Trophoblast cell (in vitro differentiated cells and primary cell): ENCODE measurements at regions not wholly inside any gene's neighbourhood (a gene's known extent, or its start where the extent isn't known, plus 50 kb on each side); places are given as distances from the start of the nearest gene placed in this dataset.

Source experiments
- DNase-seq, 2 donors: peaks; one replicate each; pipeline ENCODE4 v3.0.0-alpha.2; 2016
- H2AFZ ChIP-seq: 2 replicates; pipeline ENCODE4 v1.6.1; 2013; ENCODE audit warnings: low read length, moderate library complexity, mild to moderate bottlenecking; ENCODE audit not compliant: insufficient read depth, poor library complexity
- H2AK5ac ChIP-seq: 2 replicates; pipeline ENCODE4 v1.6.1; 2013; ENCODE audit warnings: mild to moderate bottlenecking, low read length
- H2BK120ac ChIP-seq: 2 replicates; pipeline ENCODE4 v1.6.1; 2013; ENCODE audit warnings: low read length, mild to moderate bottlenecking, moderate library complexity; ENCODE audit not compliant: insufficient read depth, poor library complexity
- H2BK12ac ChIP-seq: 2 replicates; pipeline ENCODE4 v1.6.1; 2013; ENCODE audit warnings: mild to moderate bottlenecking, low read length, moderate library complexity
- H2BK5ac ChIP-seq: 2 replicates; pipeline ENCODE4 v1.6.1; 2013; ENCODE audit warnings: low read length, low read depth, moderate library complexity, mild to moderate bottlenecking; ENCODE audit not compliant: poor library complexity
- H3K14ac ChIP-seq: 2 replicates; pipeline ENCODE4 v1.6.1; 2013; ENCODE audit warnings: mild to moderate bottlenecking, low read length
- H3K18ac ChIP-seq: 2 replicates; pipeline ENCODE4 v1.6.1; 2013; ENCODE audit warnings: mild to moderate bottlenecking, low read length
- H3K23ac ChIP-seq: 2 replicates; pipeline ENCODE4 v1.6.1; 2013; ENCODE audit warnings: low read length
- H3K27ac ChIP-seq: 2 replicates; pipeline ENCODE4 v1.5.1; 2013; ENCODE audit warnings: low read depth, mild to moderate bottlenecking, inconsistent platforms, low read length, moderate library complexity
- H3K27me3 ChIP-seq: 2 replicates; pipeline ENCODE4 v1.6.1; 2013; ENCODE audit warnings: inconsistent platforms, mild to moderate bottlenecking, low read length, moderate library complexity; ENCODE audit not compliant: insufficient read depth
- H3K36me3 ChIP-seq, 2 experiments: 1 replicate in 1 of 2; 2 replicates in 1 of 2; pipeline ENCODE4 v1.6.1; 2013; ENCODE audit warnings: low read length in 2 of 2, mild to moderate bottlenecking in 2 of 2, moderate library complexity in 1 of 2; ENCODE audit not compliant: insufficient read depth in 2 of 2, control insufficient read depth in 1 of 2
- H3K4ac ChIP-seq: 2 replicates; pipeline ENCODE4 v1.6.1; 2013; ENCODE audit warnings: low read depth, mild to moderate bottlenecking, low read length, moderate library complexity
- H3K4me1 ChIP-seq, 2 experiments: 1 replicate in 1 of 2; 2 replicates in 1 of 2; pipeline ENCODE4 v1.6.1; 2013; ENCODE audit warnings: low read length in 2 of 2, mild to moderate bottlenecking in 2 of 2, moderate library complexity in 1 of 2; ENCODE audit not compliant: insufficient read depth in 2 of 2, control insufficient read depth in 1 of 2
- H3K4me2 ChIP-seq: 2 replicates; pipeline ENCODE4 v1.6.1; 2013; ENCODE audit warnings: inconsistent platforms, mild to moderate bottlenecking, low read length, moderate library complexity
- H3K4me3 ChIP-seq: 2 replicates; pipeline ENCODE4 v1.5.1; 2013; ENCODE audit warnings: mild to moderate bottlenecking, low read depth, low read length, inconsistent platforms
- H3K79me1 ChIP-seq: one replicate; pipeline ENCODE4 v1.6.1; 2013; ENCODE audit warnings: low read length
- H3K79me2 ChIP-seq: 2 replicates; pipeline ENCODE4 v1.6.1; 2013; ENCODE audit warnings: low read length, mild to moderate bottlenecking; ENCODE audit not compliant: control insufficient read depth, insufficient read depth, poor library complexity
- H3K9ac ChIP-seq: 2 replicates; pipeline ENCODE4 v1.6.1; 2013; ENCODE audit warnings: mild to moderate bottlenecking, low read length
- H3K9me3 ChIP-seq: 2 replicates; pipeline ENCODE4 v1.6.1; 2013; ENCODE audit warnings: low read depth, mild to moderate bottlenecking, control low read depth, inconsistent platforms, low read length; ENCODE audit not compliant: insufficient read depth
- H4K12ac ChIP-seq: 2 replicates; pipeline ENCODE4 v1.6.1; 2013; ENCODE audit warnings: low read depth, mild to moderate bottlenecking, low read length, moderate library complexity
- H4K8ac ChIP-seq: 2 replicates; pipeline ENCODE4 v1.6.1; 2013; ENCODE audit warnings: low read depth, mild to moderate bottlenecking, low read length, moderate library complexity
- H4K91ac ChIP-seq: one replicate; pipeline ENCODE4 v1.6.1; 2013; ENCODE audit warnings: low read depth, mild to moderate bottlenecking, low read length, moderate library complexity
- WGBS: extraction: QIAGEN DNeasy Blood & Tissue Kit; methylation state at CpG from one replicate; pipeline ENCODE4 v1.1.7; 2013; ENCODE audit warnings: missing lambda C conversion rate; ENCODE audit not compliant: insufficient read length, insufficient coverage; ENCODE audit errors: extremely low coverage; 5-methylcytosine and 5-hydroxymethylcytosine counted together

- peak overlapping the region; percentile 91 for H2BK120ac ChIP-seq
- DNase-seq = peak; percentile 53 to 68
- no peak overlapping the region for H4K12ac ChIP-seq
- peak overlapping the region; percentile 84 for H4K91ac ChIP-seq
- no peak overlapping the region for H3K4me2 ChIP-seq
- H3K4ac ChIP-seq = no peak overlapping the region
- peaks cover 2% of the 10 kb centered on the region for H3K79me2 ChIP-seq
- H3K4me3 ChIP-seq = no peak overlapping the region
- no peaks in the 10 kb centered on the region for H3K27me3 ChIP-seq
- no peak overlapping the region for H2AK5ac ChIP-seq
- no peak overlapping the region for H2AFZ ChIP-seq
- peak overlapping the region; percentile 88 for H3K14ac ChIP-seq
- H3K18ac ChIP-seq = no peak overlapping the region
- peak overlapping the region; percentile 94 for H2BK5ac ChIP-seq
- H3K79me1 ChIP-seq = peaks cover 12% of the 10 kb centered on the region
- no peaks in the 10 kb centered on the region for H3K9me3 ChIP-seq
- H2BK12ac ChIP-seq = peak overlapping the region; percentile 97
- peaks cover 8 to 11% of the 10 kb centered on the region in 2 experiments for H3K4me1 ChIP-seq
- H3K23ac ChIP-seq = no peak overlapping the region
- no peak overlapping the region for H3K9ac ChIP-seq
- no peaks in the 10 kb centered on the region for H3K36me3 ChIP-seq
- H4K8ac ChIP-seq = peak overlapping the region; percentile 87
- peak overlapping the region; percentile 87 for H3K27ac ChIP-seq
These were observed 136.5 kb upstream of the LARP1 start for GRCh38 chr5:154618696-154619095.

GRCh38 chr5:154614595-154614994 is 136.6 kb upstream of the HAND1 start:
- Histone ChIP-seq H4K12ac (no peak overlapping the region), H3K14ac (no peak overlapping the region), H2BK12ac (no peak overlapping the region), H2BK5ac (no peak overlapping the region), H4K8ac (no peak overlapping the region), H2BK120ac (no peak overlapping the region), H3K4me3 (no peak overlapping the region), H3K18ac (no peak overlapping the region), H3K36me3 (no peaks in the 10 kb centered on the region), H3K9ac (no peak overlapping the region), H3K4me1 (peaks cover 15 to 23% of the 10 kb centered on the region in 2 experiments), H2AFZ (no peak overlapping the region), H4K91ac (no peak overlapping the region), H3K27me3 (no peaks in the 10 kb centered on the region), H3K79me2 (peaks cover 8% of the 10 kb centered on the region), H3K4ac (no peak overlapping the region), H3K27ac (no peak overlapping the region), H3K4me2 (no peak overlapping the region), H3K23ac (no peak overlapping the region), H3K9me3 (peaks cover 2% of the 10 kb centered on the region), H2AK5ac (no peak overlapping the region), H3K79me1 (peaks cover 23% of the 10 kb centered on the region)
- WGBS = no CpG with 5 or more reads among the region's 2 CpGs
- no peak for DNase-seq

GRCh38 chr5:154614125-154614524 is 136.1 kb upstream of the HAND1 start:
- no peak overlapping the region for H3K4me2 ChIP-seq
- H2BK5ac ChIP-seq = no peak overlapping the region
- H3K79me2 ChIP-seq = peaks cover 8% of the 10 kb centered on the region
- peaks cover 15 to 23% of the 10 kb centered on the region in 2 experiments for H3K4me1 ChIP-seq
- peaks cover 23% of the 10 kb centered on the region for H3K79me1 ChIP-seq
- no peak overlapping the region for H2BK120ac ChIP-seq
- peaks cover 2% of the 10 kb centered on the region for H3K9me3 ChIP-seq
- DNase-seq = no peak
- H3K4ac ChIP-seq = no peak overlapping the region
- no peak overlapping the region for H4K8ac ChIP-seq
- no peak overlapping the region for H4K12ac ChIP-seq
- no CpG with 5 or more reads among the region's 1 CpG for WGBS
- H3K27ac ChIP-seq = no peak overlapping the region
- no peak overlapping the region for H4K91ac ChIP-seq
- H3K14ac ChIP-seq = no peak overlapping the region
- H3K18ac ChIP-seq = no peak overlapping the region
- H3K23ac ChIP-seq = no peak overlapping the region
- H2AK5ac ChIP-seq = no peak overlapping the region
- H3K27me3 ChIP-seq = no peaks in the 10 kb centered on the region
- no peaks in the 10 kb centered on the region for H3K36me3 ChIP-seq
- no peak overlapping the region for H2BK12ac ChIP-seq
- H2AFZ ChIP-seq = no peak overlapping the region
- H3K4me3 ChIP-seq = no peak overlapping the region
- H3K9ac ChIP-seq = no peak overlapping the region

- WGBS = no CpG with 5 or more reads among the region's 5 CpGs
- Histone ChIP-seq H2AK5ac (no peak overlapping the region), H3K4me2 (no peak overlapping the region)
These were observed 134.6 kb upstream of the HAND1 start for GRCh38 chr5:154612666-154613065.

More at GRCh38 chr5:154612666-154613065, 134.6 kb upstream of the HAND1 start:
- Histone ChIP-seq H3K4me3 (no peak overlapping the region), H3K79me1 (peaks cover 32% of the 10 kb centered on the region), H3K27me3 (no peaks in the 10 kb centered on the region), H3K9ac (no peak overlapping the region), H4K12ac (no peak overlapping the region), H3K23ac (no peak overlapping the region), H2BK5ac (no peak overlapping the region), H3K4me1 (peaks cover 24 to 30% of the 10 kb centered on the region in 2 experiments), H3K36me3 (no peaks in the 10 kb centered on the region), H3K79me2 (peaks cover 10% of the 10 kb centered on the region), H3K9me3 (peaks cover 2% of the 10 kb centered on the region), H4K91ac (no peak overlapping the region), H3K4ac (no peak overlapping the region), H3K18ac (no peak overlapping the region), H4K8ac (no peak overlapping the region), H2AFZ (no peak overlapping the region), H2BK12ac (no peak overlapping the region), H3K14ac (no peak overlapping the region), H2BK120ac (no peak overlapping the region), H3K27ac (no peak overlapping the region)
- DNase-seq = no peak
